ENCODE measurements at regions not wholly inside any gene's neighbourhood (a gene's known extent, or its start where the extent isn't known, plus 50 kb on each side); places are given as distances from the start of the nearest gene placed in this dataset.

DNA sequence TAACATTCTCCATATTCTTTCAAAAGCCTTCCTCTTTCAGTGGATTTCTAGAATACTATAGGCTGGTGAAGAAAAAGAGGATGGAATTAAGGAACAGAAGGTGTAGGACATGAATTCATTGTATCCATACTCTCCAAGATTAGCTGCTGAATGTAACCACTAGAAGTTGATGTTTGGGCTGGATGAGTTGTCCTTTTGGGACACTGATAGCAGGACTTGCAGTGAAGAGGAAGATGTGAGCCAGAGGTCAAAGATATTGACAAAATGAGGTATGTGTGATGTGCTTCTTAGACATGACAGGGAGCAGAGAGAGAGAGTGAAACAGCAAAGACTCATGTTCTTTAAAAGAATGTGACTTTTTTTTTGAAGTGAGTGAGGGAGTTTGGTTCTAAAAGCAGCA is 134.3 kb upstream of the MAN1A1 start:
- intact Hi-C loops (cut with DNase I): no loop called here
- no peak for ATAC-seq
- Histone ChIP-seq H3K27me3 (no peaks in the 10 kb centered on the region), H3K4me1 (peaks cover 0 to 6% (median 0%) of the 10 kb centered on the region in 3 donors), H3K27ac (no peak overlapping the region), H3K4me3 (no peak overlapping the region), H3K9me3 (no peaks in the 10 kb centered on the region), H3K36me3 (no peaks in the 10 kb centered on the region)
- no peak for DNase-seq
- TF ChIP-seq, protein P1, sequence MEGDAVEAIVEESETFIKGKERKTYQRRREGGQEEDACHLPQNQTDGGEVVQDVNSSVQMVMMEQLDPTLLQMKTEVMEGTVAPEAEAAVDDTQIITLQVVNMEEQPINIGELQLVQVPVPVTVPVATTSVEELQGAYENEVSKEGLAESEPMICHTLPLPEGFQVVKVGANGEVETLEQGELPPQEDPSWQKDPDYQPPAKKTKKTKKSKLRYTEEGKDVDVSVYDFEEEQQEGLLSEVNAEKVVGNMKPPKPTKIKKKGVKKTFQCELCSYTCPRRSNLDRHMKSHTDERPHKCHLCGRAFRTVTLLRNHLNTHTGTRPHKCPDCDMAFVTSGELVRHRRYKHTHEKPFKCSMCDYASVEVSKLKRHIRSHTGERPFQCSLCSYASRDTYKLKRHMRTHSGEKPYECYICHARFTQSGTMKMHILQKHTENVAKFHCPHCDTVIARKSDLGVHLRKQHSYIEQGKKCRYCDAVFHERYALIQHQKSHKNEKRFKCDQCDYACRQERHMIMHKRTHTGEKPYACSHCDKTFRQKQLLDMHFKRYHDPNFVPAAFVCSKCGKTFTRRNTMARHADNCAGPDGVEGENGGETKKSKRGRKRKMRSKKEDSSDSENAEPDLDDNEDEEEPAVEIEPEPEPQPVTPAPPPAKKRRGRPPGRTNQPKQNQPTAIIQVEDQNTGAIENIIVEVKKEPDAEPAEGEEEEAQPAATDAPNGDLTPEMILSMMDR (IDR thresholded peaks at IDR 0.05): no peak
- FAIRE-seq: no peak

DNA sequence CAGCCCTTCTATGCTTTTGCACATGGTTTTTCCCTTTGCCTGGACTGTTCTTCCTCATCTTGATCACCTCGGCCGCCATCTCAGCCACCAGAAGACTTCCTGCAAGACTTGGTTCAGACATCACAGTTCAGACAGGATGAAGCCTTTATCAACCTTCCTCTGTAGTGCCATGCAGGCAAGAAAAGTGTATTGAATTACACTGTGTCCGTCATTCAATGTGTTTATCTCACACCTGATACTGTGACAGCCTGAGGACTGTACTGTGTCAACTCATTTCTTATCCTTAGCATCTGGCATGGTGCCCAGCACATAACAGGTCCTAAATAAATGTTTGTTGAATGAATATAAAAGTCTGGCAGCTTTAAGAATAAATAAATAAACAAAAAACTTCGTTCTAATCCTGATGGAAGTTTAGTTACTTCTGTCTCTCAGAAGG is 133.3 kb upstream of the MAN1A1 start:
- DNase-seq (no peak), FAIRE-seq (no peak), ATAC-seq (no peak)
- H3K4me3 ChIP-seq: no peak overlapping the region
- H3K9me3 ChIP-seq: no peaks in the 10 kb centered on the region
- H3K4me1 ChIP-seq: peaks cover 0 to 6% (median 0%) of the 10 kb centered on the region in 3 donors
- no peaks in the 10 kb centered on the region for H3K27me3 ChIP-seq
- intact Hi-C loops (cut with DNase I): no loop called here
- WGBS, 2 donors: 64% methylated on average over 4 of the region's 4 CpGs
- TF ChIP-seq, protein P1 (IDR thresholded peaks at IDR 0.05): no peak
- H3K27ac ChIP-seq: no peak overlapping the region
- H3K36me3 ChIP-seq: no peaks in the 10 kb centered on the region

DNA sequence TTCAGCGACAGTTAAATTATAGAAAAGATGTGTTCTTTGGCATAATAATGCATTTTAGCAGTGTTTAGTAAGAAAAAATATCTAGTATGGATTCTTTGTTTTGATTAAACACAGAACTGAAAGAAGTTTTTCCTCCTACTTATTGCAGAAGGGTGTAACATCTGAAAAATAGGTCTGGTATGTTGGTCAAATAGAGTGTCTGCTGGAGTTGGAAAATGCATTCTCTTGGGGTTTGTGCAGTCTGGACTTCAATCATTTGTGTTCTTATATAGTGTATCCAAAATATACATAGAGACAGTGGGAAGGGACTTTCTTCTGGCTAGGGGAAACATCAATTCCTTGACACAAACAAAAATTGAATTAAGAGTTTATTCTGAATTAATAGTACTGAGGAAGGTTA is 132.4 kb upstream of the MAN1A1 start:
- FAIRE-seq (no peak), DNase-seq (no peak), ATAC-seq (no peak)
- no peaks in the 10 kb centered on the region for H3K9me3 ChIP-seq
- intact Hi-C loops (cut with DNase I): no loop called here
- WGBS, 2 donors: 87 to 97% methylated on average over 1 of the region's 1 CpG
- peaks cover 0 to 6% (median 0%) of the 10 kb centered on the region in 3 donors for H3K4me1 ChIP-seq
- no peak overlapping the region for H3K27ac ChIP-seq
- no peak overlapping the region for H3K4me3 ChIP-seq
- no peaks in the 10 kb centered on the region for H3K36me3 ChIP-seq
- TF ChIP-seq, protein P1 (IDR thresholded peaks at IDR 0.05): no peak
- no peaks in the 10 kb centered on the region for H3K27me3 ChIP-seq

DNA sequence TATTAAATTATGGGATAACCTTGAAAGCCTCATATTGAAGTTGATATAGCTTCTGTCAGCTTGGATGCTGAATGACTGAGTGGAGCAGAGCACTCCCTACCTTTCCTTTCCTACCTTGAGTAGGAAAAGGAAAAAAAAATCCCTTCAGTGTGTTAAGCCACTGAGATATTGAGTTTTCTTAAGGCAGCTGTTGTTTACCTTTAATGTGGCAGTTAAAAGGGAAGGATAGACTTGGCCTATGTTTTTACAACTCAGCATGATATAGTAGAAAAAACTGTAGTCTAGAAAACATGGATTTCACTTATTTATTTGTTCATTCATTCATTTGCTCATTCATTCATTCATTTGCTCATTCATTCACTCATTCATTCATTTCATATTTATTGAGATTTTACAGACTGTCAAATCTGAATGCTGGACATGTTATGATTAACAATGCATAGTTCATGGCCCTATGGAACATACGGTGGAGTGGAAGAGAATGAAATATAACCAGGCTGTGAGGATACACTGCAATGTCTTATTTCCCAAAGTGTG is 131.5 kb upstream of the MAN1A1 start:
- FAIRE-seq: no peak
- H3K27ac ChIP-seq: no peak overlapping the region
- no peaks in the 10 kb centered on the region for H3K27me3 ChIP-seq
- no peaks in the 10 kb centered on the region for H3K9me3 ChIP-seq
- DNase-seq: no peak
- 99 to 100% methylated on average over 1 of the region's 1 CpG for WGBS, 2 donors
- H3K4me1 ChIP-seq: peaks cover 0 to 6% (median 0%) of the 10 kb centered on the region in 3 donors
- ATAC-seq: no peak
- no peaks in the 10 kb centered on the region for H3K36me3 ChIP-seq
- TF ChIP-seq, protein P1 (IDR thresholded peaks at IDR 0.05): no peak
- intact Hi-C loops (cut with DNase I): no loop called here
- no peak overlapping the region for H3K4me3 ChIP-seq

DNA sequence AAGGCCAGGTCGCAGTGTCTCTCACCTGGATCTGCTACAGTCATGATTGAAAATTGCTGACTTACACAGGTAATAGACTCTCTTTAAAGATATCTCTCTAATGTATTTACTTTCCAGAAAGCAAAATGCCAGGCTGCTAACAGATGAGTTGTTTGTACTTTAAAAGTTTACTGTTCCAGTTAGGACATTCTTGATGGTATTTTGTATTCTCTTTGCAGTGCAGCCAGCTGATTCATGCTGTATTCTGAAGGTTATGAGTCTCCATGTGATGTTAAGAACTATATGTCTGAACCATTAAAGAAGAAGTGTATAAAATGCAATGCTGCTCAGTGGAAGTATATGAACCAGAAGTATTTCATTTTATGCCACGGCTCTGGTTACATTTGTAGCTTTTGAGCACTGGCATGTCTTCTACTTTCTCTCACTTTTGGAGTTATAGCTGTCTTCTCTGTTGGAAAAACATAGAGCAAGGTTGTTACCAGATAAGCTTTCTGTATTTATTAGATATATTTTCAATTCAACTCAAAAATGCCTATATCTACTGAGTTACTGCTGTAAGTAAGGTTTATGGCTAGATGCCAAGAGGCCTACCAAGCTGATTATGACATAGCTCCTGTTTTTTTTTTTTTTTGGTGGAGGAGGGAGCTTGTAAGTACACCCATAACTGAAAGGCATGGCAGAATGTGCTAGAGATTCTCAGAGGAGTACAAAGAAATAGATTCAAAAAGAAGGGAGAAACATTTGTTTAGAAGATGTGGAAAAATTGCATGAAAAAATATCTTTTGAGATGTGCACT is 130.5 kb upstream of the MAN1A1 start:
- Histone ChIP-seq H3K27ac (no peak overlapping the region), H3K36me3 (no peaks in the 10 kb centered on the region), H3K4me3 (no peak overlapping the region), H3K9me3 (no peaks in the 10 kb centered on the region), H3K4me1 (peaks cover 0 to 6% (median 0%) of the 10 kb centered on the region in 3 donors), H3K27me3 (no peaks in the 10 kb centered on the region)
- intact Hi-C loops (cut with DNase I): no loop called here
- TF ChIP-seq, protein P1 (IDR thresholded peaks at IDR 0.05): no peak
- peak in 3 of 4 donors; percentile 52 to 64 (median 63) for ATAC-seq
- whole genome bisulfite sequencing, 2 donors: 66 to 71% methylated on average over 2 of the region's 2 CpGs
- FAIRE-seq: no peak
- DNase-seq: no peak
